ENCODE measurements at regions not wholly inside any gene's neighbourhood (a gene's known extent, or its start where the extent isn't known, plus 50 kb on each side); places are given as distances from the start of the nearest gene placed in this dataset.

GRCh38 chr6:100962466-100962865 is 81.3 kb upstream of the ASCC3 start:
- TF ChIP-seq CTCF (IDR thresholded peaks at IDR 0.05; ENCODE audit: insufficient read depth in 1 of 2, low read depth in 1 of 2, low read length in 1 of 2, severe bottlenecking in 1 of 2, unreplicated experiment in 1 of 2) = no peak

GRCh38 chr6:100965067-100965466 is 83.9 kb upstream of the ASCC3 start:
- no peaks in the 10 kb centered on the region for H3K4me1 Mint-ChIP-seq (ENCODE audit: low read depth, unreplicated experiment)
- H3K4me1 ChIP-seq = no peaks in the 10 kb centered on the region
- H3K36me3 ChIP-seq (ENCODE audit: control insufficient read depth, insufficient read depth, low read length) = no peaks in the 10 kb centered on the region
- H3K27ac Mint-ChIP-seq (ENCODE audit: unreplicated experiment) = no peak overlapping the region
- H3K4me3 Mint-ChIP-seq (ENCODE audit: unreplicated experiment) = no peak overlapping the region
- intact Hi-C loops (cut with micrococcal nuclease; ENCODE audit: unreplicated experiment) = no loop called here
- no peaks in the 10 kb centered on the region for H3K27me3 ChIP-seq (replicated peaks; ENCODE audit: control insufficient read depth, insufficient read depth, low read length)
- ChIA-PET CTCF (no interaction called here), POLR2A (no interaction called here)
- BruUV-seq (replicated peaks) = no TSS peak
- no peak for TF ChIP-seq CTCF (IDR thresholded peaks at IDR 0.05; ENCODE audit: insufficient read depth in 1 of 2, low read depth in 1 of 2, low read length in 1 of 2, severe bottlenecking in 1 of 2, unreplicated experiment in 1 of 2)
- H3K4me3 ChIP-seq (ENCODE audit: low read depth, low read length) = no peak overlapping the region
- peaks cover 16% of the 10 kb centered on the region for H3K9me3 Mint-ChIP-seq (ENCODE audit: unreplicated experiment)
- no peaks in the 10 kb centered on the region for H3K27me3 Mint-ChIP-seq (ENCODE audit: insufficient read depth, unreplicated experiment)
- H3K9me3 ChIP-seq = no peaks in the 10 kb centered on the region
- DNase-seq = no peak
- H3K36me3 Mint-ChIP-seq (ENCODE audit: insufficient read depth, unreplicated experiment) = no peaks in the 10 kb centered on the region

More at GRCh38 chr6:100962466-100962865, 81.3 kb upstream of the ASCC3 start:
- Mint-ChIP-seq H3K9me3 (ENCODE audit: unreplicated experiment) (no peaks in the 10 kb centered on the region), H3K4me3 (ENCODE audit: unreplicated experiment) (no peak overlapping the region), H3K4me1 (ENCODE audit: low read depth, unreplicated experiment) (no peaks in the 10 kb centered on the region), H3K36me3 (ENCODE audit: insufficient read depth, unreplicated experiment) (no peaks in the 10 kb centered on the region), H3K27me3 (ENCODE audit: insufficient read depth, unreplicated experiment) (no peaks in the 10 kb centered on the region), H3K27ac (ENCODE audit: unreplicated experiment) (no peak overlapping the region)
- no TSS peak for BruUV-seq (replicated peaks)
- CTCF ChIA-PET = no interaction called here
- Histone ChIP-seq H3K4me1 (no peaks in the 10 kb centered on the region), H3K27me3 (replicated peaks; ENCODE audit: control insufficient read depth, insufficient read depth, low read length) (no peaks in the 10 kb centered on the region), H3K36me3 (ENCODE audit: control insufficient read depth, insufficient read depth, low read length) (no peaks in the 10 kb centered on the region), H3K4me3 (ENCODE audit: low read depth, low read length) (no peak overlapping the region), H3K9me3 (no peaks in the 10 kb centered on the region)
- intact Hi-C loops (cut with micrococcal nuclease; ENCODE audit: unreplicated experiment) = no loop called here
- POLR2A ChIA-PET = no interaction called here
- no peak for DNase-seq

- H3K27me3 Mint-ChIP-seq (ENCODE audit: insufficient read depth, unreplicated experiment) = no peaks in the 10 kb centered on the region
- DNase-seq = no peak
- Histone ChIP-seq H3K4me3 (ENCODE audit: low read depth, low read length) (no peak overlapping the region), H3K36me3 (ENCODE audit: control insufficient read depth, insufficient read depth, low read length) (no peaks in the 10 kb centered on the region), H3K9me3 (no peaks in the 10 kb centered on the region), H3K27me3 (replicated peaks; ENCODE audit: control insufficient read depth, insufficient read depth, low read length) (no peaks in the 10 kb centered on the region), H3K4me1 (no peaks in the 10 kb centered on the region)
- H3K9me3 Mint-ChIP-seq (ENCODE audit: unreplicated experiment) = peaks cover 39% of the 10 kb centered on the region
- ChIA-PET CTCF (no interaction called here), POLR2A (no interaction called here)
- no peak overlapping the region for H3K27ac Mint-ChIP-seq (ENCODE audit: unreplicated experiment)
- no peaks in the 10 kb centered on the region for H3K4me1 Mint-ChIP-seq (ENCODE audit: low read depth, unreplicated experiment)
- intact Hi-C loops (cut with micrococcal nuclease; ENCODE audit: unreplicated experiment) = no loop called here
- no peak for TF ChIP-seq CTCF (IDR thresholded peaks at IDR 0.05; ENCODE audit: insufficient read depth in 1 of 2, low read depth in 1 of 2, low read length in 1 of 2, severe bottlenecking in 1 of 2, unreplicated experiment in 1 of 2)
- H3K4me3 Mint-ChIP-seq (ENCODE audit: unreplicated experiment) = no peak overlapping the region
- no peaks in the 10 kb centered on the region for H3K36me3 Mint-ChIP-seq (ENCODE audit: insufficient read depth, unreplicated experiment)
- BruUV-seq (replicated peaks) = no TSS peak
Observed at GRCh38 chr6:100968949-100969348, 87.8 kb upstream of the ASCC3 start.

Data from Caco-2 (cell line).